Natural killer cell (primary cell): ENCODE measurements at regions not wholly inside any gene's neighbourhood (a gene's known extent, or its start where the extent isn't known, plus 50 kb on each side); places are given as distances from the start of the nearest gene placed in this dataset.

Experiments
- ATAC-seq, 3 donors: fragments of 150-1000 bp in 2 of 3; fragments of 200-7000 bp in 1 of 3; cut with Tn5 transposase; 1 replicate in 1 of 3; 2 replicates in 2 of 3; pipeline ENCODE4 v1.10.0; 2021; ENCODE audit warnings: mild to moderate bottlenecking in 2 of 3, moderate library complexity in 2 of 3
- DNase-seq, 2 donors: peaks; one replicate each; pipeline versions ENCODE4 v3.0.0 to v3.0.0-alpha.2; 2013 to 2021; ENCODE audit warnings: mixed read lengths in 1 of 2
- H3K27ac ChIP-seq: one replicate; pipeline ENCODE4 v1.5.1; 2013; ENCODE audit warnings: mild to moderate bottlenecking, low read length
- H3K27me3 ChIP-seq: one replicate; pipeline ENCODE4 v1.6.1; 2013; ENCODE audit warnings: low read length; ENCODE audit not compliant: control insufficient read depth, insufficient read depth
- H3K36me3 ChIP-seq: one replicate; pipeline ENCODE4 v1.6.1; 2013; ENCODE audit warnings: low read length; ENCODE audit not compliant: control insufficient read depth, insufficient read depth
- H3K4me1 ChIP-seq: one replicate; pipeline ENCODE4 v1.6.1; 2013; ENCODE audit warnings: low read length; ENCODE audit not compliant: control insufficient read depth, insufficient read depth
- H3K4me3 ChIP-seq: one replicate; pipeline ENCODE4 v1.5.1; 2013; ENCODE audit warnings: low read length
- H3K9me3 ChIP-seq: one replicate; pipeline ENCODE4 v1.6.1; 2013; ENCODE audit warnings: low read length; ENCODE audit not compliant: control insufficient read depth, insufficient read depth
- H3K27ac Mint-ChIP-seq, 2 donors: one replicate each; pipeline ENCODE4 v1.8.0; 2022; ENCODE audit warnings: mild to moderate bottlenecking in 2 of 2, mixed read lengths in 2 of 2, moderate library complexity in 1 of 2
- H3K27me3 Mint-ChIP-seq, 2 donors: one replicate each; pipeline ENCODE4 v1.8.0; 2022; ENCODE audit warnings: low read depth in 2 of 2, mixed read lengths in 2 of 2
- H3K36me3 Mint-ChIP-seq: one replicate; pipeline ENCODE4 v1.8.0; 2022; ENCODE audit warnings: mixed read lengths
- H3K4me1 Mint-ChIP-seq, 2 donors: one replicate each; pipeline ENCODE4 v1.8.0; 2022; ENCODE audit warnings: mixed read lengths in 2 of 2
- H3K4me3 Mint-ChIP-seq: one replicate; pipeline ENCODE4 v1.8.0; 2022; ENCODE audit warnings: mild to moderate bottlenecking, moderate library complexity, mixed read lengths
- H3K9me3 Mint-ChIP-seq, 2 donors: one replicate each; pipeline ENCODE4 v1.8.0; 2022; ENCODE audit warnings: mixed read lengths in 2 of 2
- WGBS: methylation state at CpG from one replicate; pipeline ENCODE4 v1.1.7; 2013; ENCODE audit warnings: missing lambda C conversion rate; ENCODE audit not compliant: insufficient coverage; 5-methylcytosine and 5-hydroxymethylcytosine counted together
- intact Hi-C: fragments of 100-400 bp; cut with micrococcal nuclease; formaldehyde crosslinking; loops from one replicate; pipeline ENCODE4 v1.14.2; 2022
- TF ChIP-seq, protein P1 (sequence below): fragments of 200-600 bp; IDR thresholded peaks from one replicate; pipeline ENCODE4 v1.8.0; 2022; ENCODE audit warnings: antibody characterized with exemption

- H3K36me3 Mint-ChIP-seq = no peaks in the 10 kb centered on the region
Observed at GRCh38 chr18:75530566-75531211, 103.2 kb upstream of the SMIM21 start.

GRCh38 chr18:75530118-75530517 lies 102.6 kb upstream of the SMIM21 start:
- Histone ChIP-seq H3K4me3 (no peak overlapping the region), H3K9me3 (no peaks in the 10 kb centered on the region), H3K4me1 (no peaks in the 10 kb centered on the region), H3K27me3 (no peaks in the 10 kb centered on the region), H3K27ac (no peak overlapping the region), H3K36me3 (no peaks in the 10 kb centered on the region)
- Mint-ChIP-seq H3K27ac (no peak overlapping the region), H3K9me3 (no peaks in the 10 kb centered on the region), H3K27me3 (peaks cover 4 to 26% of the 10 kb centered on the region in 2 donors), H3K4me1 (no peaks in the 10 kb centered on the region), H3K4me3 (no peak overlapping the region), H3K36me3 (no peaks in the 10 kb centered on the region)
- DNase-seq (no peak), ATAC-seq (no peak)
- intact Hi-C loops = no loop called here
- TF ChIP-seq, protein P1, sequence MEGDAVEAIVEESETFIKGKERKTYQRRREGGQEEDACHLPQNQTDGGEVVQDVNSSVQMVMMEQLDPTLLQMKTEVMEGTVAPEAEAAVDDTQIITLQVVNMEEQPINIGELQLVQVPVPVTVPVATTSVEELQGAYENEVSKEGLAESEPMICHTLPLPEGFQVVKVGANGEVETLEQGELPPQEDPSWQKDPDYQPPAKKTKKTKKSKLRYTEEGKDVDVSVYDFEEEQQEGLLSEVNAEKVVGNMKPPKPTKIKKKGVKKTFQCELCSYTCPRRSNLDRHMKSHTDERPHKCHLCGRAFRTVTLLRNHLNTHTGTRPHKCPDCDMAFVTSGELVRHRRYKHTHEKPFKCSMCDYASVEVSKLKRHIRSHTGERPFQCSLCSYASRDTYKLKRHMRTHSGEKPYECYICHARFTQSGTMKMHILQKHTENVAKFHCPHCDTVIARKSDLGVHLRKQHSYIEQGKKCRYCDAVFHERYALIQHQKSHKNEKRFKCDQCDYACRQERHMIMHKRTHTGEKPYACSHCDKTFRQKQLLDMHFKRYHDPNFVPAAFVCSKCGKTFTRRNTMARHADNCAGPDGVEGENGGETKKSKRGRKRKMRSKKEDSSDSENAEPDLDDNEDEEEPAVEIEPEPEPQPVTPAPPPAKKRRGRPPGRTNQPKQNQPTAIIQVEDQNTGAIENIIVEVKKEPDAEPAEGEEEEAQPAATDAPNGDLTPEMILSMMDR = no peak
- WGBS = 83% methylated on average over 3 of the region's 4 CpGs

More at GRCh38 chr18:75530566-75531211, 103.2 kb upstream of the SMIM21 start:
- TF ChIP-seq, protein P1 = no peak
- Mint-ChIP-seq H3K27me3 (peaks cover 4 to 26% of the 10 kb centered on the region in 2 donors), H3K27ac (no peak overlapping the region), H3K4me3 (no peak overlapping the region), H3K4me1 (no peaks in the 10 kb centered on the region), H3K9me3 (no peaks in the 10 kb centered on the region)
- no peak overlapping the region for H3K4me3 ChIP-seq
- DNase-seq (no peak), ATAC-seq (no peak)
- no peaks in the 10 kb centered on the region for H3K36me3 ChIP-seq
- H3K27ac ChIP-seq = no peak overlapping the region
- H3K27me3 ChIP-seq = no peaks in the 10 kb centered on the region
- WGBS = 87% methylated on average over 7 of the region's 7 CpGs
- H3K4me1 ChIP-seq = no peaks in the 10 kb centered on the region
- no peaks in the 10 kb centered on the region for H3K9me3 ChIP-seq
- intact Hi-C loops = no loop called here

GRCh38 chr18:75529394-75529793 lies 101.9 kb upstream of the SMIM21 start:
- Mint-ChIP-seq H3K4me3 (no peak overlapping the region), H3K4me1 (no peaks in the 10 kb centered on the region), H3K27ac (no peak overlapping the region), H3K9me3 (no peaks in the 10 kb centered on the region), H3K36me3 (no peaks in the 10 kb centered on the region), H3K27me3 (peaks cover 4 to 26% of the 10 kb centered on the region in 2 donors)
- TF ChIP-seq, protein P1 = no peak
- intact Hi-C loops = no loop called here
- H3K27me3 ChIP-seq = no peaks in the 10 kb centered on the region
- no peaks in the 10 kb centered on the region for H3K36me3 ChIP-seq
- no peak overlapping the region for H3K4me3 ChIP-seq
- no peaks in the 10 kb centered on the region for H3K4me1 ChIP-seq
- DNase-seq = no peak
- H3K9me3 ChIP-seq = no peaks in the 10 kb centered on the region
- 86% methylated on average over 8 of the region's 8 CpGs for WGBS
- no peak for ATAC-seq
- H3K27ac ChIP-seq = no peak overlapping the region
